Esophagus mucosa (tissue), 1 donor: ENCODE measurements at regions not wholly inside any gene's neighbourhood (a gene's known extent, or its start where the extent isn't known, plus 50 kb on each side); places are given as distances from the start of the nearest gene placed in this dataset.

Experiments used
- ATAC-seq: fragments of 200-7000 bp; cut with Tn5 transposase; one replicate; pipeline ENCODE4 v1.9.1; 2020
- donor health status: DM: yes; HTN: yes; CAD: no.

- no peak for ATAC-seq
Measured at GRCh38 chr4:28890949-28891775, 1829.0 kb upstream of the PCDH7 start.

DNA sequence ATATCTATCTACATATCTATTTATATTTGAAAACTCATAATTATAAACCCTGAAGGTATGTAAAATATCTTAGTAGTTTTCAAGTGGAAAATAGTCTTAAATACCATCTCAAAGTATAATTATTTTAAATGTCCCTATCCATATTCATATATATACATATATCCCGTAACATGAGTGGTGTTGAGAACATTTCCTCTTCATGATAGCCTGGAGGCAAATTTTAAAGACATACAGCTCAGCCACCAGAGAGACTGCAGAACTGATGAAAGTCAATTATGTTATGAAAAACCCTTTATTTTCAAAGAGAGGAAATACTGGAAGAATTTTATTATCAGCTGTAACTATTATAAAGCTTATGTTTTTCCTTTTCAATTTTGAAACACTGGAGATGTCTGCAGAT is 1806.7 kb upstream of the PCDH7 start:
- ATAC-seq: no peak

DNA sequence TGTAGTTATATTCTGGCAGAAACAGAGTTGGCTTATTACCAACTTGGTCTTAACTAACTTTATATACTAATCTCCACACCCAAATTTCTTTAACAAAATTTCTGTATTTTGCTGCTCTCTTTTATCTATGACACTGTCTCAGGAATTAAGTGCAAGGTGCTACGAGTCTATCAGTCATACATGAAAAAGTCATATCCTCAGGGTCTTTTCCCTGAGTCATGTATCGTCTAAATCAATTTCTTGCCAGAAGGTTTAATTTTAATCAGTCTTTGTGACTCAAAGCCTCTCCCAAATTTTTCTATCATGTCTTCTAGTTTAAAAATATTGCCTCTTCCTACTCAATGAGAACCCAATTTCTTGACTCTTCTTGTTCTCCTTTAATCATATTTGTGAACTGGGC is 1803.6 kb upstream of the PCDH7 start:
- ATAC-seq: no peak

DNA sequence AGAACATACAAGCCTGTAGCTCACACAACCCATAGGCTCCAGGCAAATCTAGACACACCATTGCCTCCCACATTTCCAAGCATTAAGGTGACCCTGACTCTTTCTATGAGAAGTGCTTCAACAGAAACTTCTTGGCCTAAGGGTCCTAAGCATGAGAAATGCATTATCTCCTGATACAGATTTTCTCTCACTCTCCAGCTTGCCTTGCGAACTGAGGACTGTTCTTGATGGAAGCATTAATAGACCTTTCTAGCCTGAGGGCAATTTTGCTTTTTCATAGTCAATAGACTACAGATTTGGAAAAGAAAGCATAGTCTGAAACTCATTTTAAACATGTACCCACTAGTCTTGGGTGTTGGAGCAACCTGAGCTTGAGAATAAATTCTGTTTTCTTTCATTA is 1801.3 kb upstream of the PCDH7 start:
- ATAC-seq: no peak

- ATAC-seq: no peak
Measured at GRCh38 chr4:28921886-28922285, 1798.3 kb upstream of the PCDH7 start.

GRCh38 chr4:28926156-28926555 is 1794.0 kb upstream of the PCDH7 start:
- ATAC-seq: no peak

DNA sequence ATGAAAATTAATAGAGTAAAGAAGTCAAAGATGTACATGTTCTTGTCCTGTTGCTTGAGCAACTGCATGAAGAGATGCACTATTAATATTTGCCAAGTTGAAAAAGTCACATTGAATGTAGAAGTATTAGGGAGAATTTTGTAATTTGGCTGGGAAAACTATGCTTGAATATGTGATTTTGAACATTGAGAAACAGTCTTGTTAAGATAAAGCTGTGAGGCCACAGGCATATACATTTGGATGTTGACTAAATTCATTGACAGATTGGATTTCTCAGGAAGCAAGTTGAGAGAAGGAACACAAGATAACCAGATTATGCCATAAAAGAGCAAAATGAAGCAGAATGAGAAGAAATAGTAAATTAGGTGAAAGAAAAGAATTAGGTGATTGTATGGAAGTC is 1777.5 kb upstream of the PCDH7 start:
- ATAC-seq: no peak

DNA sequence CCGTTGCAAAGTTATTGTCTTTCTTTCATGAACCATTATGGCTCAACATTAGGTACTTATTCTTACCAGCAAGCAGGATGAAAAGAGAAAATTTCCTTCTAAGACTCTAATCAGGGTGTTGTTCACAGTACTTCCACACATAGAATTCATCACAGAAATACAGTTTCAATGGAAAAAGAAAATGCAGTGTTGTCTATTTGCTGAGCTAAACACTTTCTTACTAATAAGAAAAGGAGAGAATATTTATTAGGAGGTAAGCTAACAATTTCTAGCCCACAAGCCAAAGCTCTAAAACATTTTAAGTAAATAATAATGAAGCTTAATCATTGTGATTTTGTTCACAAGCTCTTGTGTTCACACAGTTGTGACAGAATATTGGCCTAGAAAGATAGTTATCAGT is 1772.8 kb upstream of the PCDH7 start:
- ATAC-seq: no peak

DNA sequence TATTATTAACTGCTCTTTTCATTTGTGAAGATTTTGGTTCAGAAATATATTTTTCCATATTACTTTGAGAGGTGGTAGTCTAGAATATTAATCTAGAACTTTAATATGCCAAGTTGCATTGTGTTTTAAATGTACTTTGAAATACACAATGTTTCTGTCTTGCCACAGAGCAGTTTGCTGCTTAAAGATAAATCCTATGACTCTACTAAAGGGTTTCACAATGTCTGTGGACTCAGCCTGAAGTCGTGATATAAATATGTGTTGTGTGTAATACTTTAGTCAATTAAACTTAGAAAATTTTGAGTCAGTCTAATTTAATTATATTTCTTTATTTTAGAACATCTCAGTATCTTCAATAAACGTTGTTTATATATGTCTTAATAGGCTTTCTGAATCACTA is 1771.7 kb upstream of the PCDH7 start:
- ATAC-seq: no peak

GRCh38 chr4:28966982-28967381 is 1753.2 kb upstream of the PCDH7 start:
- ATAC-seq: no peak

- ATAC-seq: no peak
Measured at GRCh38 chr4:28973587-28974350, 1746.4 kb upstream of the PCDH7 start.

DNA sequence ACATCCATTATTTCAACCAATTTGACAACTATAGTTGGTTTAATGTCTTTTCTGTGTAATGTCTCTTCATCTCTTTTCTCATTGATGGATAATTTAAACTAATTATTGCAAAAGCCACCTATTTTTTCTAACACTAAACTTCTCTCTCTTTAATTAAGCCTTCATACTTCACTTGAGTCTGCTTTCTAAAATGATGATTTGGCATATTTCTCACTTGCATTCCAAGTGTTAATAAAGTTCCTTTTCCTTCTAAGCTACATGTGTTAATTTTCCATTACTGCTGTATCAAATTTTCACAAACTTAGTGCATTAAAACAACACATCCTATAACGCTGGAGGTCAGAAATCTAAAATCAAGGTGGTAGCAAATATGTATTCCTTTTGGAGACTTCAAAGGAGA is 1743.8 kb upstream of the PCDH7 start:
- ATAC-seq: no peak

DNA sequence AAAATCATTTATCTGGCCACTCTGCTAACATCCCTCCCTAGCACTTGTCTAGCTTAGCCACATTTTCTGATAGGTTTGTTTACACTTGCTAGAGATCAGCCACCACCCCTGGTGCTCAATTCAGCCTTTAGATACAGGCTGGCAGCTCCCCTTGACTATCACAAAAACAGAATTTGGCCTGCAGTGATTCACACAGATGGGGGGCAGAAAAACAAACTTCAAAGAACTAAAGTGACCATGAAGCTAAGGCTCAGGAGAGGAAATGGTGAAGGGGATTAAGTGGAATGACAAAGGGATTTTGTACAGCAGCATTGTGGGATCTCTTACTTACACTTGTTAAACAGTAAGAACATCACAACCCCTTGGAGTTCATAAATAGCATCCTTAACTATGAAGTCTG is 1718.0 kb upstream of the PCDH7 start:
- no peak for ATAC-seq

- no peak for ATAC-seq
Measured at GRCh38 chr4:29005838-29006237, 1714.3 kb upstream of the PCDH7 start.

DNA sequence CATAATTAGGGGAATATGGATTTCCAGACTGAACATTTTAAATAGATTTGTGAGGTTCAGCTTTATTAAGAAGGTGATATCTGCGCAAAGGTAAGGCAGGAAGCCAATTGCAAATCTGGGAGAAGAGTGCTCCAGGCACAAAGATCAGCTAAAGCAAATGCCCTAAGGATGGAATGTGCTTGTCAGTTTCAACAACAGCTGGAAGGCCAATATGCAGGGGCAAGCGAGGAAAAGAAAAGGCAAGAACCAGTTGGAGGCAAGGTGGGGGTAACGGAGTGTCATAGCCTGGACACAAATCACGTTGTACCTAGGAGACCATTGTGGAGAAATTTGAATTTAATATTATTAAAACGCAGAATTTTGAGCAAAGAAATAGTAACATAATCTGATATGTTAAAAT is 1710.3 kb upstream of the PCDH7 start:
- ATAC-seq: no peak

- ATAC-seq: no peak
Measured at GRCh38 chr4:29013341-29013740, 1706.8 kb upstream of the PCDH7 start.

- ATAC-seq: no peak
Measured at GRCh38 chr4:29014555-29014954, 1705.6 kb upstream of the PCDH7 start.

DNA sequence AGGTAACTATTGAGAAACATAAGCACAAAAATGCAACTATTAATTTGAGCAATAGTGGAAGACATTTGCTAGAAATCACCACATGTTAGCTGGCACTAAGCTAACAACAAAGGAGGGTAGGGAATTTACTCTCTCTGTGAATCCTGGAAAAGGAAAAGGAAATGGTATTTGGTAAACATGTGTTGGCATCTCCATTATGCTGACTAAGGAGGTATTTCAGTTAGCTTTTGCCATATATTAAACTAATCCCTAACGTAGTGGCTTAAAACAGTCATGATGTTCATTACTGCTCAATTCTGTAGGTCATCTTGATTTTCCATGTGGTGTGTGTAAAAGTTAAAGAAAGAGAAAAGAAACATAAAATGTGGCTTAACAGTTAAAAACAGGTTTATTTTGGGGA is 1686.5 kb upstream of the PCDH7 start:
- ATAC-seq: no peak

- ATAC-seq: no peak
Measured at GRCh38 chr4:29037501-29037900, 1682.7 kb upstream of the PCDH7 start.

DNA sequence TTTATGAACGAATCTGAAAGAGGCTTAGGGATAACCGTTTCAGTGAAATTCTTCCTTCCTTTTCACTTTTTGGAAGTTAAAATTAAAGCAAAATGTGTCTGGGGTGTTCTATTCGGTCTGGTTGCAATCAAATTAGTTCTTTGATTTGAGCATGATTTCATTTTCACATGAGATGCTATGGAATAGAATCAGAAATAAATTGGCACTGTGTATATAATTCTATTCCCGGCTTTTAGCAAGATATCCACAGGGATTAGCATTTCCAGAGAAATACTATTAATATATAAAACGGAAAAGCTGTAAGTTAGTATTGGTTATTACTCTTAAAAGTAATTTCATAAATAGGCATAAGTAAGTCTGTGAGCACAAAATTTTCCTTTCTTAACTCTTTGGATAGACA is 1676.8 kb upstream of the PCDH7 start:
- no peak for ATAC-seq

- ATAC-seq: no peak
Measured at GRCh38 chr4:29046186-29046585, 1674.0 kb upstream of the PCDH7 start.

DNA sequence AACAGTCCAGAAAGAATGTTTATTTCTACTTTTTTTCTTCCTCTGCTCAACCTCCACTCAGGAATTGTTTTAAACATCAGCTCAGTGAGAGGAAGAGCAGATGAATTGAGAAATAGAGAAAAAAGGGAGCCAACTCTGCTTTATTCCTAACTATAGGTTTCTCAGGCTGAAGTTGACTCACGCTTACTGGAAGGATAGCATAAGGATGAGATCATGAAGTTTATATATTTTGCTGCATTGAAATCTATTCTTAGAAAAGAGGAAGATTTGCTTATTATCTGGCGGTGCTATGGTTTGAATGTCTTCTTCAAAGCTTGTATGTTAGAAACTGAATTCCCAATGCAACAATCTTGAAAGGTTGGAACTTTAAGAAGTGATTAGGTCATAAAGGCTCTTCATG is 1673.4 kb upstream of the PCDH7 start:
- no peak for ATAC-seq

GRCh38 chr4:29047341-29048041 is 1672.7 kb upstream of the PCDH7 start:
- no peak for ATAC-seq
